GM13976 (cell line): ENCODE measurements at regions not wholly inside any gene's neighbourhood (a gene's known extent, or its start where the extent isn't known, plus 50 kb on each side); places are given as distances from the start of the nearest gene placed in this dataset.

ENCODE experiments used
- DNase-seq: peaks from one replicate; pipeline ENCODE4 v3.0.0; 2012; ENCODE audit warnings: low spot score
- CTCF ChIP-seq: IDR thresholded peaks from 2 replicates; pipeline ENCODE4 v1.5.1; 2012; ENCODE audit warnings: borderline replicate concordance, mild to moderate bottlenecking; ENCODE audit not compliant: insufficient read depth; ENCODE audit errors: extremely low read depth, missing control alignments, control extremely low read depth
- in situ Hi-C: fragments of 300-500 bp; cut with MboI; formaldehyde crosslinking; loops from one replicate; pipeline ENCODE4 v1.12.0; 2022; ENCODE audit warnings: low sequenced_read_pairs, mixed read lengths, inconsistent platforms; ENCODE audit not compliant: unreplicated experiment

- no peak for DNase-seq
- no peak for TF ChIP-seq CTCF
- in situ Hi-C loops = no loop called here
These were observed 99.4 kb upstream of the CTTNBP2 start for GRCh38 chr7:117972606-117973005.

- no peak for DNase-seq
- no peak for TF ChIP-seq CTCF
- in situ Hi-C loops = no loop called here
These were observed 100.7 kb upstream of the CTTNBP2 start for GRCh38 chr7:117973975-117974374.

GRCh38 chr7:117974891-117975290 lies 101.7 kb upstream of the CTTNBP2 start:
- DNase-seq = no peak
- no peak for TF ChIP-seq CTCF
- in situ Hi-C loops = no loop called here

- in situ Hi-C loops = no loop called here
- DNase-seq = no peak
- no peak for TF ChIP-seq CTCF
These were observed 102.2 kb upstream of the CTTNBP2 start for GRCh38 chr7:117975476-117975875.

GRCh38 chr7:117979954-117980497 lies 106.8 kb upstream of the CTTNBP2 start:
- TF ChIP-seq CTCF = no peak
- DNase-seq = no peak
- in situ Hi-C loops = no loop called here

GRCh38 chr7:117982071-117983055 lies 109.1 kb upstream of the CTTNBP2 start:
- in situ Hi-C loops = no loop called here

More at GRCh38 chr7:117982071-117983055, 109.1 kb upstream of the CTTNBP2 start:
- DNase-seq = no peak
- no peak for TF ChIP-seq CTCF
